Parathyroid adenoma (tissue), 2 donors: ENCODE measurements at regions not wholly inside any gene's neighbourhood (a gene's known extent, or its start where the extent isn't known, plus 50 kb on each side); places are given as distances from the start of the nearest gene placed in this dataset.

Experiments
- H2AFZ ChIP-seq: fragments of 300-600 bp; sonication (generic); one replicate; pipeline ENCODE4 v1.7.0; 2017; ENCODE audit warnings: antibody characterized with exemption, mild to moderate bottlenecking
- H3K27ac ChIP-seq: fragments of 300-600 bp; sonication (generic); one replicate; pipeline ENCODE4 v1.7.0; 2017
- H3K27me3 ChIP-seq: fragments of 300-600 bp; sonication (generic); one replicate; pipeline ENCODE4 v1.7.0; 2017; ENCODE audit warnings: low read length; ENCODE audit not compliant: control insufficient read depth, insufficient read depth
- H3K36me3 ChIP-seq: fragments of 300-600 bp; sonication (generic); one replicate; pipeline ENCODE4 v1.7.0; 2017; ENCODE audit warnings: low read length; ENCODE audit not compliant: control insufficient read depth, insufficient read depth
- H3K4me1 ChIP-seq: fragments of 300-600 bp; sonication (generic); one replicate; pipeline ENCODE4 v1.7.0; 2017; ENCODE audit warnings: control low read depth
- H3K4me2 ChIP-seq: fragments of 300-600 bp; sonication (generic); one replicate; pipeline ENCODE4 v1.7.0; 2017; ENCODE audit warnings: low read length
- H3K4me3 ChIP-seq: fragments of 300-600 bp; sonication (generic); one replicate; pipeline ENCODE4 v1.7.0; 2017; ENCODE audit warnings: low read depth, low read length
- H3K79me2 ChIP-seq: fragments of 300-600 bp; sonication (generic); one replicate; pipeline ENCODE4 v1.7.0; 2017; ENCODE audit warnings: control low read depth
- H3K9ac ChIP-seq: fragments of 300-600 bp; sonication (generic); one replicate; pipeline ENCODE4 v1.7.0; 2017; ENCODE audit warnings: mild to moderate bottlenecking
- H3K9me3 ChIP-seq: fragments of 300-600 bp; sonication (generic); one replicate; pipeline ENCODE4 v1.7.0; 2017; ENCODE audit warnings: low read length; ENCODE audit not compliant: control insufficient read depth
- CTCF ChIP-seq: fragments of 300-600 bp; sonication (generic); IDR thresholded peaks from one replicate; pipeline ENCODE4 v1.7.0; 2017; ENCODE audit warnings: antibody characterized with exemption, mild to moderate bottlenecking
- donor health status: primary hyperparathyroidism.

GRCh38 chr9:73059247-73059646 lies 92.4 kb upstream of the ANXA1 start:
- no peak overlapping the region for H3K4me3 ChIP-seq
- no peaks in the 10 kb centered on the region for H3K36me3 ChIP-seq
- H3K4me1 ChIP-seq: no peaks in the 10 kb centered on the region
- H3K4me2 ChIP-seq: no peak overlapping the region
- H3K27me3 ChIP-seq: no peaks in the 10 kb centered on the region
- H3K9ac ChIP-seq: no peak overlapping the region
- H2AFZ ChIP-seq: no peak overlapping the region
- H3K79me2 ChIP-seq: no peaks in the 10 kb centered on the region
- H3K9me3 ChIP-seq: no peaks in the 10 kb centered on the region
- no peak overlapping the region for H3K27ac ChIP-seq
- no peak for TF ChIP-seq CTCF

- no peak for TF ChIP-seq CTCF
- Histone ChIP-seq H3K79me2 (no peaks in the 10 kb centered on the region), H2AFZ (no peak overlapping the region), H3K4me1 (no peaks in the 10 kb centered on the region), H3K4me2 (no peak overlapping the region), H3K9me3 (no peaks in the 10 kb centered on the region), H3K9ac (no peak overlapping the region), H3K4me3 (no peak overlapping the region), H3K27ac (no peak overlapping the region), H3K36me3 (no peaks in the 10 kb centered on the region), H3K27me3 (no peaks in the 10 kb centered on the region)
These were observed 95.4 kb upstream of the ANXA1 start for GRCh38 chr9:73056245-73056644.

- Histone ChIP-seq H3K27ac (no peak overlapping the region), H3K79me2 (no peaks in the 10 kb centered on the region), H2AFZ (no peak overlapping the region), H3K4me3 (no peak overlapping the region), H3K27me3 (no peaks in the 10 kb centered on the region), H3K36me3 (no peaks in the 10 kb centered on the region), H3K9ac (no peak overlapping the region), H3K9me3 (no peaks in the 10 kb centered on the region), H3K4me2 (no peak overlapping the region), H3K4me1 (no peaks in the 10 kb centered on the region)
- no peak for TF ChIP-seq CTCF
These were observed 97.6 kb upstream of the ANXA1 start for GRCh38 chr9:73054091-73054490.

- Histone ChIP-seq H3K9ac (no peak overlapping the region), H3K79me2 (no peaks in the 10 kb centered on the region), H3K27me3 (no peaks in the 10 kb centered on the region), H3K27ac (no peak overlapping the region), H3K4me3 (no peak overlapping the region), H3K36me3 (no peaks in the 10 kb centered on the region), H3K4me2 (no peak overlapping the region), H3K9me3 (no peaks in the 10 kb centered on the region), H2AFZ (no peak overlapping the region), H3K4me1 (no peaks in the 10 kb centered on the region)
- TF ChIP-seq CTCF: no peak
These were observed 98.1 kb upstream of the ANXA1 start for GRCh38 chr9:73053543-73053942.

GRCh38 chr9:73050887-73051550 lies 98.2 kb upstream of the ALDH1A1 start:
- Histone ChIP-seq H3K4me3 (no peak overlapping the region), H3K9ac (no peak overlapping the region), H3K9me3 (no peaks in the 10 kb centered on the region), H3K27ac (no peak overlapping the region), H3K27me3 (no peaks in the 10 kb centered on the region), H3K4me1 (no peaks in the 10 kb centered on the region), H3K36me3 (no peaks in the 10 kb centered on the region), H2AFZ (no peak overlapping the region), H3K4me2 (no peak overlapping the region), H3K79me2 (no peaks in the 10 kb centered on the region)
- TF ChIP-seq CTCF: no peak
